ENCODE measurements at regions not wholly inside any gene's neighbourhood (a gene's known extent, or its start where the extent isn't known, plus 50 kb on each side); places are given as distances from the start of the nearest gene placed in this dataset.

- no peak for DNase-seq
- Histone ChIP-seq H3K27ac (ENCODE audit: insufficient read depth, low read length) (no peak overlapping the region), H2BK120ac (ENCODE audit: low read depth, low read length) (no peak overlapping the region), H3K79me1 (ENCODE audit: low read depth in 1 of 2, low read length in 2 of 2) (no peaks in the 10 kb centered on the region; a peak in 1 of 4 replicates), H4K5ac (ENCODE audit: low read depth, low read length) (no peak overlapping the region), H4K20me1 (ENCODE audit: insufficient read depth, low read length) (no peaks in the 10 kb centered on the region), H3K27me3 (ENCODE audit: control insufficient read depth, insufficient read depth, low read length) (peaks cover 4% of the 10 kb centered on the region), H3K36me3 (ENCODE audit: control insufficient read depth, insufficient read depth, low read length) (no peaks in the 10 kb centered on the region), H2BK15ac (ENCODE audit: low read depth, low read length) (no peak overlapping the region), H2BK5ac (ENCODE audit: low read depth, low read length, poor library complexity, severe bottlenecking) (no peak overlapping the region), H3K18ac (ENCODE audit: low read depth, low read length) (no peak overlapping the region), H2AK9ac (replicated peaks; ENCODE audit: low read depth, low read length, poor library complexity) (no peak overlapping the region), H3K4me2 (ENCODE audit: low read depth, low read length) (no peak overlapping the region), H4K8ac (ENCODE audit: low read depth in 2 of 2, low read length in 2 of 2) (no peak overlapping the region), H2AK5ac (ENCODE audit: low read depth, low read length) (no peak overlapping the region), H3K56ac (ENCODE audit: extremely low read depth, insufficient read depth, low read length) (no peak overlapping the region), H3K9me3 (ENCODE audit: control insufficient read depth, insufficient read depth, low read length) (no peaks in the 10 kb centered on the region), H4K91ac (ENCODE audit: insufficient read depth, low read depth, low read length) (no peak overlapping the region), H3K4me1 (ENCODE audit: control insufficient read depth, insufficient read depth, low read length) (no peaks in the 10 kb centered on the region), H3K23ac (ENCODE audit: low read depth, low read length) (no peak overlapping the region), H3K9me1 (ENCODE audit: insufficient read depth, low read length) (no peaks in the 10 kb centered on the region), H3K4me3 (ENCODE audit: insufficient read depth, low read depth, low read length) (no peak overlapping the region), H3K4ac (ENCODE audit: low read depth, low read length) (no peak overlapping the region), H2BK20ac (ENCODE audit: low read depth, low read length) (no peak overlapping the region), H2AFZ (replicated peaks; ENCODE audit: low read length, poor library complexity) (no peak overlapping the region), H3K9ac (ENCODE audit: low read depth, low read length) (no peak overlapping the region), H3K14ac (replicated peaks; ENCODE audit: low read depth, low read length) (no peak overlapping the region)
- in situ Hi-C loops (cut with MboI; ENCODE audit: low sequenced_read_pairs), result no loop called here
- TF ChIP-seq MAFK (IDR thresholded peaks at IDR 0.05; ENCODE audit: low read depth, low read length), result peak; percentile 31; the same call in 1 of the 2 replicates
- no peak for TF ChIP-seq MAZ (IDR thresholded peaks at IDR 0.05; ENCODE audit: borderline replicate concordance, low read depth, low read length)
- intact Hi-C loops (cut with micrococcal nuclease), result no loop called here
- ChIA-PET CTCF (no interaction called here), POLR2A (ENCODE audit: unreplicated experiment) (no interaction called here)
- BruUV-seq (replicated peaks), result no TSS peak
- dilution Hi-C loops (cut with HindIII; ENCODE audit: low sequenced_read_pairs, unreplicated experiment), result no loop called here
- ATAC-seq (ENCODE audit: low read depth), result no peak
- no CpG with 5 or more reads among the region's 3 CpGs for WGBS, 2 experiments (ENCODE audit: extremely low coverage in 2 of 2, insufficient read length in 1 of 2)
Observed at GRCh38 chr4:41374490-41374889, 117.8 kb downstream of the UCHL1 start.

Measured in IMR-90 (cell line).